NCI-H1048 (cell line): ENCODE measurements at regions not wholly inside any gene's neighbourhood (a gene's known extent, or its start where the extent isn't known, plus 50 kb on each side); places are given as distances from the start of the nearest gene placed in this dataset.

Source experiments
- DNase-seq: peaks from one replicate; lab custom pipeline; 2025; lab: John Stamatoyannopoulos, UW

GRCh38 chr6:28737750-28738395, 185.9 kb downstream of the TRIM27 start:
- DNase-seq = no peak

GRCh38 chr6:28738396-28738765, 185.4 kb downstream of the TRIM27 start:
- DNase-seq = no peak

- no peak for DNase-seq
These were observed 182.4 kb downstream of the TRIM27 start for GRCh38 chr6:28741363-28741762.

- no peak for DNase-seq
These were observed 181.0 kb downstream of the TRIM27 start for GRCh38 chr6:28742668-28743270.

- no peak for DNase-seq
These were observed 180.5 kb downstream of the TRIM27 start for GRCh38 chr6:28743271-28743789.

- no peak for DNase-seq
These were observed 176.6 kb downstream of the TRIM27 start for GRCh38 chr6:28747083-28747630.

- no peak for DNase-seq
These were observed 176.1 kb downstream of the TRIM27 start for GRCh38 chr6:28747631-28748157.

GRCh38 chr6:28748192-28748591, 175.6 kb downstream of the TRIM27 start:
- no peak for DNase-seq

- DNase-seq = no peak
These were observed 172.8 kb downstream of the TRIM27 start for GRCh38 chr6:28750926-28751458.

GRCh38 chr6:28751514-28751913, 172.3 kb downstream of the TRIM27 start:
- no peak for DNase-seq

- no peak for DNase-seq
These were observed 171.8 kb downstream of the TRIM27 start for GRCh38 chr6:28751963-28752350.

- DNase-seq = no peak
These were observed 166.2 kb downstream of the TRIM27 start for GRCh38 chr6:28757429-28758045.

GRCh38 chr6:28758046-28758817, 165.6 kb downstream of the TRIM27 start:
- DNase-seq = no peak

GRCh38 chr6:28758818-28759235, 165.0 kb downstream of the TRIM27 start:
- DNase-seq = no peak

GRCh38 chr6:28764014-28764723, 159.6 kb downstream of the TRIM27 start:
- no peak for DNase-seq

GRCh38 chr6:28764761-28765282, 159.0 kb downstream of the TRIM27 start:
- DNase-seq = no peak

GRCh38 chr6:28765978-28766351, 157.8 kb downstream of the TRIM27 start:
- DNase-seq = no peak

- DNase-seq = no peak
These were observed 157.4 kb downstream of the TRIM27 start for GRCh38 chr6:28766426-28766825.

GRCh38 chr6:28767133-28767532, 156.7 kb downstream of the TRIM27 start:
- no peak for DNase-seq

- no peak for DNase-seq
These were observed 156.1 kb downstream of the TRIM27 start for GRCh38 chr6:28767691-28768090.
